ENCODE measurements at regions not wholly inside any gene's neighbourhood (a gene's known extent, or its start where the extent isn't known, plus 50 kb on each side); places are given as distances from the start of the nearest gene placed in this dataset.

GRCh38 chr7:39891894-39892293 lies 58.2 kb upstream of the CDK13 start:
- no peak for FAIRE-seq
- no peak for DNase-seq (ENCODE audit: insufficient read length, low spot score)

GRCh38 chr7:39892361-39892760 lies 57.7 kb upstream of the CDK13 start:
- FAIRE-seq, result no peak
- no peak for TF ChIP-seq POLR2A (IDR thresholded peaks at IDR 0.05; ENCODE audit: low read depth, low read length)
- no peak for DNase-seq (ENCODE audit: insufficient read length, low spot score)

More at GRCh38 chr7:39891894-39892293, 58.2 kb upstream of the CDK13 start:
- TF ChIP-seq POLR2A (IDR thresholded peaks at IDR 0.05; ENCODE audit: low read depth, low read length), result no peak

- no peak for TF ChIP-seq POLR2A (IDR thresholded peaks at IDR 0.05; ENCODE audit: low read depth, low read length)
- FAIRE-seq (no peak), DNase-seq (ENCODE audit: insufficient read length, low spot score) (no peak)
Observed at GRCh38 chr7:39894904-39895303, 55.2 kb upstream of the CDK13 start.

GRCh38 chr7:39896840-39897239 lies 53.2 kb upstream of the CDK13 start:
- TF ChIP-seq POLR2A (IDR thresholded peaks at IDR 0.05; ENCODE audit: low read depth, low read length), result no peak
- DNase-seq (ENCODE audit: insufficient read length, low spot score), result no peak
- no peak for FAIRE-seq

GRCh38 chr7:39898867-39899266 lies 51.2 kb upstream of the CDK13 start:
- FAIRE-seq, result no peak
- no peak for TF ChIP-seq POLR2A (IDR thresholded peaks at IDR 0.05; ENCODE audit: low read depth, low read length)

More at GRCh38 chr7:39898867-39899266, 51.2 kb upstream of the CDK13 start:
- DNase-seq (ENCODE audit: insufficient read length, low spot score), result no peak
